A204.1 (cell line): ENCODE measurements at regions not wholly inside any gene's neighbourhood (a gene's known extent, or its start where the extent isn't known, plus 50 kb on each side); places are given as distances from the start of the nearest gene placed in this dataset.
"Not testable (repeated sequence)": the region's sequence is repeated elsewhere in the genome, so short reads cannot be mapped to it uniquely, and the experiment has no call there.

Source experiments
- FAIRE-seq: peaks from 2 replicates; lab custom pipeline; 2012; peaks lifted over from hg19 to GRCh38; lab: Jason Lieb, UNC

- no peak for FAIRE-seq
Observed at GRCh38 chr3:144942093-144942837, 970.6 kb downstream of the DIPK2A start.

DNA sequence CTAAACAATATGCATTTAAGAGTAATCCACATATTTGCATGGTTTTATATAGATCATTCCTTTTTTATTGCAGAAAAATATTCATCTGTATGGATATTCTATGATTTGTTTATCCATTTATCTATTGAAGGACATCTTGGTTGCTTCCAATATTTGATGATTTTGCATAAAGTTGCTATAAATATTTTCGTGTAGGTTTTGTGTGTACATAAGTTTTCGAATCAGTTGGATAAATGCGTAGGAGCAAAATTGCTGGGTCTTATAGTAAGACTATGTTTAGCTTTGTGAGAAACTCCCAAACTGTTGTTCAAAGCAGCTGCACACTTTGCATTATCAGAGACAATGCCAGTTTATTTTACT lies 971.2 kb downstream of the DIPK2A start:
- no peak for FAIRE-seq

GRCh38 chr3:144947895-144948294 lies 976.3 kb downstream of the DIPK2A start:
- FAIRE-seq = no peak

DNA sequence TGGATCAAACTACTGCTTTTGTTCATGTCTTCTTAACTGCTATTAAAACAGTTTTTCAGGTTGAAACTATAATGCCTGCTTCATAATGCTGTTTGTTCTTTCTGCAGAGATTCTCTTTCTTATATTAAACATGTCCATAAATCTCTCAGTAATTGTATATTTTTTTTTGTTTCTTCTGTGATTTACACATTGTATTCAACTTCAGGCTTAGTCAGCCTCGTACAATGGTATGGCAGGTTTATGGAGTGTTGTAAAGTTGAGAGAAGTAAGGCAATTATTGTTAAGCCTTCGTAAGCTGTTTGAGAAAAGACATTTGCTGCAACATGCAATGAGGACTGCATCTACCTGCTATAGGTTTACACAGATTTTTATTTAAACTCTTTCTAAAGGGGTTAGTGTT lies 977.1 kb downstream of the DIPK2A start:
- no peak for FAIRE-seq

DNA sequence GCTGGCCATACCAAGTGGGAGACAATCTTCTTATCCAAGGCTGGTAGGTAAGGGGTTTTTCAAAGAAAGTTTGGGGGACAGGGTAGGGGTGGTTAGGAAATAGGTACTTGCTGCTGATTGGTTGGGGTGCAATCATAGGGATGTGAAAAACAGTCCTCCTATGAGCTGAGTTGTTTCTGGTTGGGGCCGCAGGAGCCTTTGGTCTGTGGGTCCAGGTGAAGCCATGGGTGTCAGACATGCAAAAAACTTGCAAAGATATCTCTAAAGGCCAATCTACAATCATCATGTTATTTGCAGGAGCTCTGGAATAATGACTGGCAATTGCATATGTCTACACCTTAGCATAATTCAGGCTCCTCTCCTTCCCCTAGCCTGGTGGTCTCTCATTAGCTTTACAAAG lies 982.3 kb downstream of the DIPK2A start:
- FAIRE-seq = no peak

- no peak for FAIRE-seq
Observed at GRCh38 chr3:144957398-144958101, 985.9 kb downstream of the DIPK2A start.

GRCh38 chr3:144963810-144964209 lies 992.2 kb downstream of the DIPK2A start:
- FAIRE-seq = no peak

GRCh38 chr3:144966560-144966959 lies 994.9 kb downstream of the DIPK2A start:
- no peak for FAIRE-seq

GRCh38 chr3:144968750-144969350 lies 997.2 kb downstream of the DIPK2A start:
- FAIRE-seq = no peak

GRCh38 chr3:144984481-144984880 lies 1012.9 kb downstream of the DIPK2A start:
- not testable (repeated sequence) for FAIRE-seq

GRCh38 chr3:144989807-144990206 lies 1018.2 kb downstream of the DIPK2A start:
- no peak for FAIRE-seq

DNA sequence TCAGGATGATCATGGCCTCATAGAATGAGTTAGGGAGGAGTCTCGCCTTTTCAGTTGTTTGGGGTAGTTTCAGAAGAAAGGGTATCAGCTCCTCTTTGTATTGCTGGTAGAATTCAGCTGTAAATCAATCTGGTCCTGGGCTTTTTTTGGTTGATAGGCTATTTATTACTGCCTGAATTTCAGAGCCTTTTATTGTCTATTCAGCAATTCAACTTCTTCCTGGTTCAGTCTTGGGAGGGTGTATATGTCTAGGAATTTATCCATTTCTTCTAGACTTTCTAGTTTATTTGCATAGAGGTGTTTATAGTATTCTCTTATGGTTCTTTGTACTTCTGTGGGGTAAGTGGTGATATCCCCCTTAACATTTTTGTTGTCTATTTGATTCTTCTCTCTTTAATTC lies 1024.2 kb downstream of the DIPK2A start:
- no peak for FAIRE-seq

GRCh38 chr3:145005427-145005826 lies 1033.8 kb downstream of the DIPK2A start:
- FAIRE-seq = no peak

DNA sequence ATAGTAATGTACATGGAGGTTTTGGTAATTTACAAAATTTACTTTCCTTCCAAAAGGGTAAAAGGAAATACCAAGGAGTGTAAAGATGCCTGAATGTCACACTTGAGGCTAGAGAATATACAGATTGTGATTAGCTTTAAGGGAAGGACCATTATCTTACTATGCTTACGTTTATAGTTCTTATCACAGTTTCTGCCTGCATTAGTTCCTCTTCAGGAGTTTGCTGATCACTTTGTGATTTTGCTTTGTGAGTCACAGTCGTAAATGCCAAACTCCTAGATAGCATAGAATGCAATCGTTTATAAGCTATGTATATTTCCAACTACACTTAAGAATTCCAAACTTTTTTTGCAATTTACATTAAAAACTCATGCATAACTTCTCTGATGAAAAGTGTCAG lies 1034.6 kb downstream of the DIPK2A start:
- no peak for FAIRE-seq

DNA sequence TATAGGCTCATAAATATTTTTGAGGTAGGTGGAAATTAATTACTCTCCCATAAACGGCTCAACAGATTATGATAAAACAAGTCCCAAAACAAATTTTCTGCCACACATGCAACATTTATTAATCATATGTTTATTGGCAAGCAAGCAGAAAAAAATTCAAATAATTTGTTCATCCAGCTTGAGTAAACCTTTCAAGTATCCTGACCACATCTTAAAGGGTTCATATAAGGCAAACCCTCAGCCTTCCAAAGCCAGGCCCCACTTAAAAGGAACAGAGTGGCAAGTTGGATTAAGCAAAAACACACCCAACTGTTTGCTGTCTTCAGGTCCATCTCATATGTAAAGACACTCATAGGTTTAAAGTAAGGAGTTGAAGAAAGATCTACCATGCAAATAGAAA lies 1042.3 kb downstream of the DIPK2A start:
- no peak for FAIRE-seq

- FAIRE-seq = no peak
Observed at GRCh38 chr3:145015253-145015652, 1043.6 kb downstream of the DIPK2A start.

GRCh38 chr3:145017959-145018358 lies 1046.3 kb downstream of the DIPK2A start:
- FAIRE-seq = no peak

DNA sequence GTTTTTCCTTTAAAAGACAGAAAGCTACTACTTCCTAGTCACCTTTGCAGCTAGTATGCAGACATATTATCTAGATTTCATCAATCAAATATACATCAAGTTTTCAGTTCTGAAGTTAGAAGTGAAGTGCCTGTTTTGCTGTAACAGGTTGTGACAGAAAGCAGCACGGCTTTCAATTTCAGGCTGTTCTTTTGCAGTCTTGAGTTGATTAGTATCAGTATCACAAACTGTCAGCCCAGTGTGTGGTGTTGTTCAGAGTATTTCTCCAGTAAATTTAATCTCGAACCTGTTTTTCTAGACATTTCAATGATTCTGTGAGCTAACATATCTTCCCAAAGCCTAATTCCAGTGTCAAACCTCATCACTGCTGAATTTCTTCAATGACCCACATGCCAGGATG lies 1050.8 kb downstream of the DIPK2A start:
- FAIRE-seq = no peak

DNA sequence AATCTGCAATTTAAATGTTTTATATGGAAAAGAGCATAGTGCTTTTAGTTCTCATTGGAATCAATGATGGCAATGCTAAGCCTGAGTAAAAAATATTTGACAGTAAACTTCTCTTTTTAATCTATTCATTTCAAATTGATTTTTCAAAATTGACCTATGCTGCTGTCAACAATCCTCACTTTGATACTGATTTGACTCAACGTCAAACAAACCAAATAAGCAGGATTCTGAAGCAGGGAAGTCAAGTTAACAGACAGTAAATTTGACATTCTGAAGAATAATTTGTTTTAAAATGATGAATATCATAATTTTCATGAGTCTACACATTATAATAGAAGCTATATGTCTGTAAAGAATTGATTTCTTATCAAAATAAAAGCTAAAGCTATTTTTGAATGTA lies 1053.1 kb downstream of the DIPK2A start:
- no peak for FAIRE-seq

DNA sequence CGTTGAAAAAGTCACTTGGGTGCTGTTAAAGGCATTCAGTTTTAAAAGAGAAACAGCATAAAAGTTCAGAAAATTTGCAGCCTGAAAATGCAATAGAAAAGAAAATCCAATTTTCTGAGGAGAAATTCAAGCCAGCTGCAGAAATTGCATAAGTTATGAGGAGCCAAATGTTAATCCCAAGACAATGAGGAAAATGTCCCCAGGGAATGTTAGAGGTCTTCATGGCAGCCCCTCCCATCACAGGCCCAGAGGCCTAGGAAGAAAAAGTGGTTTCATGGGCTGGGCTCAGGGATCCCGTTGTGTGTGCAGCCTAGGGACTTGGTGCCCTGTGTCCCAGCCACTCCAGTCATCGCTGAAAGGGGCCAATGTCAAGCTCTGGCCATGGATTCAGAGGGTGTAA lies 1055.6 kb downstream of the DIPK2A start:
- not testable (repeated sequence) for FAIRE-seq

GRCh38 chr3:145032791-145033190 lies 1061.2 kb downstream of the DIPK2A start:
- no peak for FAIRE-seq

DNA sequence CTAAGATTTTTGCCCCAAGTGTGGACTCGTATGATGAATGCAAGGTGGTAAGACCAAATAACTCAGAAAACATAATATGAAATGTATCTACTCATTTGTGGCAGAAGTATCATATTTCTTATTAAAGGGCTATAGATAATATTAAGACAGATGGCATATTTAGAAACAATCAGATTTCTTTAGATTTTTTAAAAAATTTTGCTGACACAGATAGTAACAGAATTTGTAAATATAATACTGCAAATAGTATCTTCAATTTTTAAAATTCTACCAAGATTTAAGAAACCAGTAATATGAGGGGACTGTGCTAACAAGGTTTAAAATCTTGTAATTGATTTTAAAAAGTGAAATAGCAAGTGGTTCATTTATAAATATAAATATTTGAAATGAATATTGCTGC lies 1064.1 kb downstream of the DIPK2A start:
- no peak for FAIRE-seq

GRCh38 chr3:145054055-145054454 lies 1082.4 kb downstream of the DIPK2A start:
- FAIRE-seq = not testable (repeated sequence)
